B cell (primary cell): ENCODE measurements at regions not wholly inside any gene's neighbourhood (a gene's known extent, or its start where the extent isn't known, plus 50 kb on each side); places are given as distances from the start of the nearest gene placed in this dataset.

Experiments used
- ATAC-seq: fragments of 200-7000 bp; cut with Tn5 transposase; one replicate; pipeline ENCODE4 v1.10.0; 2021; ENCODE audit warnings: low read depth, mild to moderate bottlenecking, moderate number of reproducible peaks, moderate library complexity
- CTCF ChIA-PET: fragments of 350-600 bp; sonication (Branson Sonifier 250); formaldehyde crosslinking; loops from one replicate; lab custom pipeline; 2021; ENCODE audit warnings: antibody characterized with exemption, inconsistent platforms; lab: Charles Lee
- POLR2A ChIA-PET: fragments of 350-600 bp; sonication (Branson Sonifier 250); formaldehyde crosslinking; loops from one replicate; lab custom pipeline; 2021; ENCODE audit warnings: antibody characterized with exemption; lab: Charles Lee
- DNase-seq: peaks from one replicate; pipeline ENCODE4 v3.0.0; 2013
- H2AFZ ChIP-seq: 2 replicates; pipeline ENCODE4 v1.6.1; 2012; ENCODE audit warnings: mild to moderate bottlenecking, low read depth, low read length; ENCODE audit not compliant: insufficient read depth, poor library complexity, severe bottlenecking
- H3K27ac ChIP-seq, 2 donors: 1 replicate in 1 of 2; 2 replicates in 1 of 2; pipeline ENCODE4 v1.5.1; 2012 to 2013; ENCODE audit warnings: low read length in 2 of 2, mild to moderate bottlenecking in 2 of 2, moderate library complexity in 1 of 2
- H3K27me3 ChIP-seq, 4 experiments: fragments of 200-600 bp in 1 of 4; sonication (generic) in 1 of 4; replicated peaks in 1 of 4; 1 replicate in 2 of 4; 2 replicates in 2 of 4; pipeline versions ENCODE4 v1.6.1 to v1.7.0; 2013 to 2016; ENCODE audit warnings: low read length in 3 of 4, mild to moderate bottlenecking in 2 of 4, mixed read lengths in 1 of 4, moderate library complexity in 1 of 4; ENCODE audit not compliant: insufficient read depth in 4 of 4, control insufficient read depth in 3 of 4; ENCODE audit errors: control extremely low read depth in 1 of 4
- H3K36me3 ChIP-seq, 2 experiments: replicated peaks in 1 of 2; 1 replicate in 1 of 2; 2 replicates in 1 of 2; pipeline versions ENCODE4 v1.6.1 to v1.7.1; 2013; ENCODE audit warnings: low read length in 1 of 2; ENCODE audit not compliant: insufficient read depth in 2 of 2, control insufficient read depth in 1 of 2; ENCODE audit errors: control extremely low read depth in 1 of 2, extremely low read depth in 1 of 2
- H3K4me1 ChIP-seq, 2 donors: fragments of 200-600 bp in 1 of 2; sonication (generic) in 1 of 2; 1 replicate in 1 of 2; 2 replicates in 1 of 2; pipeline versions ENCODE4 v1.5.1 to v1.6.1; 2013 to 2017; ENCODE audit warnings: low read length in 2 of 2; ENCODE audit not compliant: control insufficient read depth in 2 of 2, insufficient read depth in 2 of 2
- H3K4me2 ChIP-seq: replicated peaks from 2 replicates; pipeline ENCODE3; 2012; ENCODE audit warnings: mild to moderate bottlenecking, low read depth, low read length; ENCODE audit not compliant: poor library complexity, severe bottlenecking
- H3K4me3 ChIP-seq, 5 experiments: fragments of 200-600 bp in 1 of 5; sonication (generic) in 1 of 5; 1 replicate in 3 of 5; 2 replicates in 2 of 5; pipeline versions ENCODE4 v1.5.1 to v1.7.0; 2011 to 2016; ENCODE audit warnings: low read length in 4 of 5, mild to moderate bottlenecking in 4 of 5, low read depth in 2 of 5, control low read depth in 1 of 5, moderate library complexity in 1 of 5; ENCODE audit not compliant: insufficient read depth in 1 of 5; ENCODE audit errors: control extremely low read depth in 1 of 5, extremely low read depth in 1 of 5
- H3K79me2 ChIP-seq: fragments of 200-600 bp; sonication (generic); one replicate; pipeline ENCODE4 v1.6.0; 2016; ENCODE audit warnings: low read length; ENCODE audit not compliant: control insufficient read depth, insufficient read depth
- H3K9ac ChIP-seq: fragments of 200-600 bp; sonication (generic); 2 replicates; pipeline ENCODE4 v1.6.1; 2017; ENCODE audit warnings: mild to moderate bottlenecking, low read length, moderate library complexity
- H3K9me3 ChIP-seq, 3 donors: one replicate each; pipeline versions ENCODE4 v1.6.1 to v1.7.1; 2013; ENCODE audit warnings: low read length in 2 of 3; ENCODE audit not compliant: control insufficient read depth in 2 of 3, insufficient read depth in 1 of 3; ENCODE audit errors: control extremely low read depth in 1 of 3
- H4K20me1 ChIP-seq: 2 replicates; pipeline ENCODE4 v1.6.0; 2012; ENCODE audit warnings: mild to moderate bottlenecking, low read length; ENCODE audit not compliant: insufficient read depth, control insufficient read depth, poor library complexity, severe bottlenecking
- H3K27ac Mint-ChIP-seq: one replicate; pipeline ENCODE4 v1.8.0; 2021; ENCODE audit warnings: mixed read lengths
- H3K27me3 Mint-ChIP-seq: one replicate; pipeline ENCODE4 v1.8.0; 2021; ENCODE audit warnings: mixed read lengths
- H3K4me1 Mint-ChIP-seq: one replicate; pipeline ENCODE4 v1.8.0; 2021; ENCODE audit warnings: mixed read lengths
- H3K4me3 Mint-ChIP-seq: one replicate; pipeline ENCODE4 v1.8.0; 2021; ENCODE audit warnings: mixed read lengths
- H3K9me3 Mint-ChIP-seq: one replicate; pipeline ENCODE4 v1.8.0; 2022; ENCODE audit warnings: mixed read lengths; ENCODE audit not compliant: insufficient read depth
- EZH2 ChIP-seq: IDR thresholded peaks from 2 replicates; pipeline ENCODE4 v1.6.1; 2012; ENCODE audit warnings: borderline replicate concordance, low read depth, mild to moderate bottlenecking, moderate library complexity, low read length; ENCODE audit not compliant: insufficient read depth, poor library complexity, severe bottlenecking
- WGBS: methylation state at CpG from one replicate; pipeline ENCODE4 v1.1.5; 2013; ENCODE audit warnings: missing lambda C conversion rate; ENCODE audit not compliant: insufficient coverage; 5-methylcytosine and 5-hydroxymethylcytosine counted together
- intact Hi-C: fragments of 100-400 bp; cut with micrococcal nuclease; formaldehyde crosslinking; loops from one replicate; pipeline ENCODE4 v1.10.0; 2022
- TF ChIP-seq, protein P1 (sequence below): fragments of 200-600 bp; IDR thresholded peaks from one replicate; pipeline ENCODE4 v1.8.0; 2022; ENCODE audit warnings: antibody characterized with exemption, mild to moderate bottlenecking

DNA sequence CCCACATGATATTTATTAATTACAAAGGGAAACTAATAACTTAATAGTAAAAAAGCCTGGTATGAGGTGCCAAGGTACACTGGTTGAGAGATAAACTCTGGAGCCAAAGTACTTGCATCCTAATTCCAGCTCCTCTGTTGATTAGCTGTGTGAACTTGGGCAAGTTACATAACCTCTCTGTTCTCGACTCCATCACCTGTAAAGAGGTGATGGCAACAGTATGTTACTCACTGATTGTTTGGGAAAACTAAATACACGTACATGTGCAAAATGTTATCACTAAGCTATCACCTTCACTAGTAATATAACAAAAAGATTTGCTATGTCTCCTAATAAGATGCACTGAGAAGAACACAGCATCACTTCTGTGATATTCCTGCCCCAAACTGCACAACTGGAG, 206.4 kb downstream of the MEX3B start:
- Histone ChIP-seq H4K20me1 (no peaks in the 10 kb centered on the region), H3K36me3 (no peaks in the 10 kb centered on the region), H3K4me1 (peaks cover 0 to 5% of the 10 kb centered on the region in 2 donors), H2AFZ (no peak overlapping the region), H3K4me3 (no peak overlapping the region), H3K27me3 (no peaks in the 10 kb centered on the region), H3K79me2 (no peaks in the 10 kb centered on the region), H3K4me2 (no peak overlapping the region), H3K27ac (no peak overlapping the region), H3K9me3 (no peaks in the 10 kb centered on the region), H3K9ac (no peak overlapping the region)
- ATAC-seq = no peak
- WGBS = no CpG with 5 or more reads among the region's 2 CpGs
- ChIA-PET POLR2A (no interaction called here), CTCF (no interaction called here)
- intact Hi-C loops = no loop called here
- Mint-ChIP-seq H3K4me3 (no peak overlapping the region), H3K9me3 (no peaks in the 10 kb centered on the region), H3K27me3 (no peaks in the 10 kb centered on the region), H3K27ac (no peak overlapping the region), H3K4me1 (peaks cover 7% of the 10 kb centered on the region)
- TF ChIP-seq EZH2 = no peak
- TF ChIP-seq, protein P1, sequence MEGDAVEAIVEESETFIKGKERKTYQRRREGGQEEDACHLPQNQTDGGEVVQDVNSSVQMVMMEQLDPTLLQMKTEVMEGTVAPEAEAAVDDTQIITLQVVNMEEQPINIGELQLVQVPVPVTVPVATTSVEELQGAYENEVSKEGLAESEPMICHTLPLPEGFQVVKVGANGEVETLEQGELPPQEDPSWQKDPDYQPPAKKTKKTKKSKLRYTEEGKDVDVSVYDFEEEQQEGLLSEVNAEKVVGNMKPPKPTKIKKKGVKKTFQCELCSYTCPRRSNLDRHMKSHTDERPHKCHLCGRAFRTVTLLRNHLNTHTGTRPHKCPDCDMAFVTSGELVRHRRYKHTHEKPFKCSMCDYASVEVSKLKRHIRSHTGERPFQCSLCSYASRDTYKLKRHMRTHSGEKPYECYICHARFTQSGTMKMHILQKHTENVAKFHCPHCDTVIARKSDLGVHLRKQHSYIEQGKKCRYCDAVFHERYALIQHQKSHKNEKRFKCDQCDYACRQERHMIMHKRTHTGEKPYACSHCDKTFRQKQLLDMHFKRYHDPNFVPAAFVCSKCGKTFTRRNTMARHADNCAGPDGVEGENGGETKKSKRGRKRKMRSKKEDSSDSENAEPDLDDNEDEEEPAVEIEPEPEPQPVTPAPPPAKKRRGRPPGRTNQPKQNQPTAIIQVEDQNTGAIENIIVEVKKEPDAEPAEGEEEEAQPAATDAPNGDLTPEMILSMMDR = no peak
- DNase-seq = no peak

DNA sequence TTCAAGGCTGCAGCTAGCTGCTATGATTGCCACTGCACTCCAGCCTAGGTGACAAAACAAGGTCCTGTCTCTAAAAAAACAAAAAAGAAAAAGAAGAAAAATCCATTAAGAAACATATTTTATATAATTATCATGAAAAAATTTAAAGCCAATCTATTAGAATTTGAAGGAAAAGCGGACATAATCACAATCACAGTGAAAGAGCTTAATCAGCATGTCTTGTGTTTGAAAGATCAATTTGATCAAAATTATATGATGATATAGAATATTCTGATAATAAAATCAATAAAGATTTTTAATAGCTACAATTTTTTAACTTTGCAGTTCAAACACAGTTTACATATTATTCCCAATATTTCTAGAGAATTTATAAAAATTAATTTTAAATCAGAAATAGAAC, 210.1 kb downstream of the MEX3B start:
- no peaks in the 10 kb centered on the region for H3K36me3 ChIP-seq
- H4K20me1 ChIP-seq = no peaks in the 10 kb centered on the region
- H3K4me3 ChIP-seq = no peak overlapping the region
- no peak for ATAC-seq
- DNase-seq = no peak
- H3K79me2 ChIP-seq = no peaks in the 10 kb centered on the region
- H3K4me3 Mint-ChIP-seq = no peak overlapping the region
- POLR2A ChIA-PET = no interaction called here
- no peaks in the 10 kb centered on the region for H3K4me1 ChIP-seq
- no peaks in the 10 kb centered on the region for H3K4me1 Mint-ChIP-seq
- TF ChIP-seq EZH2 = no peak
- TF ChIP-seq, protein P1 = no peak
- no peaks in the 10 kb centered on the region for H3K9me3 ChIP-seq
- H3K9me3 Mint-ChIP-seq = no peaks in the 10 kb centered on the region
- H3K4me2 ChIP-seq = no peak overlapping the region
- intact Hi-C loops = no loop called here
- no peaks in the 10 kb centered on the region for H3K27me3 ChIP-seq
- no peak overlapping the region for H3K27ac Mint-ChIP-seq
- H3K27me3 Mint-ChIP-seq = peaks cover 15% of the 10 kb centered on the region
- WGBS = no CpG with 5 or more reads among the region's 1 CpG
- CTCF ChIA-PET = no interaction called here
- no peak overlapping the region for H3K9ac ChIP-seq
- H3K27ac ChIP-seq = no peak overlapping the region
- no peak overlapping the region for H2AFZ ChIP-seq
